ENCODE measurements at regions not wholly inside any gene's neighbourhood (a gene's known extent, or its start where the extent isn't known, plus 50 kb on each side); places are given as distances from the start of the nearest gene placed in this dataset.

DNA sequence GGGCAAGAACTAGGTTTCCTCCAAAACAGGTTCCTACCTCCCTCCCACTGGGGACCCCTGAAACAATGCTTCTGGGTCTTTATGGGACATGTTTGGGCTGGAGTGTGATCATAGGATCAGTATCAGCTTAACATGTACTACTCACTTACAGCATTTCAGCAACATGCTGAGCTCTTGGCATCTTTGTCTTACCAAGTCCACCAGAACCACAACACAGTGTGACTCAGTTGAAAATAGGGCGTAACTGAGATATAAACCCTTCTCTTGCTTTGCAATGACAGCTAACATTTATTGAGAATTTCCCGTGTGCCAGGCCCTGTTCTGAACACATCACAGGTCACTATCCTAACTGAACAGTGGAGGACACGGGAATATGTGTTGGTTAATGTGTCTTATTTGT, 218.5 kb upstream of the LNX1 start:
- no peak for DNase-seq

DNA sequence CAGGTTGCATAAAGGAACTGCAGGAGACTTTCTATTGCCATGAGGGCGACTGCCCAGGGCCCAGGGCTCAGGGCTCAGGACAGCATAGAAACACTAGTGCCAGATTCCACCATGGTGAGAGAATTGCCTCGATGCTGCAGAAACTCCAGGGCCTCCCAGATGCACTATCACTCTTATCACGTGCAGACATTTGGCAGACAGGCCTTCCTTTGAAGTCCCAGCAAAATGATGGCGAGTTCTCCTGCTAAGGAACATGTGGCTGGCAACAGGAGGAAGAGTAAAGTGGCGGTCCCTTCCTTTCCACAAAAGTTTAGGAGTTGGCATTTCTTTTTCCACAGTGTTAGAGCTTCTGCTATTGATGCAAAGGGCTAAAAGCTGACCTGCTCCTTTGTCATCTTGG, 214.0 kb upstream of the LNX1 start:
- DNase-seq = no peak

DNA sequence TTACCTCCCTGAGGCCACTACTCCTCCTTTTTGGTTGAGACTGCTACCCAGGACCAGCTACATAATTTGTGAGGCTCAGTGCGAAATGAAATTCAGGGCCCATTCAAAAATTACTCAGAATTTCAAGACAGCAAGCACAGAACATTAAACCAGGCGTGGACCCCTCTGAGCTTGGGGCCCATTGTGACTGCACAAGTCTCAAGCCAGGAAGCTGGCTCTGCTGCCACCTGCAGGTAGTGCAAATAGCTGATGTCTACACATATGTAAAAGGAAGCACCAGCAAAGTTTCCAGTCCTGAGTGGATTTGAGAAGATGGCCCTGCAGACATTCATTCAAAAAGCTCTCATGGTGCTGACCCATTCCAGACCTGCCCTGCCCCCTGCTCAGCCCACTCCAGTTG, 213.4 kb upstream of the LNX1 start:
- no peak for DNase-seq

DNA sequence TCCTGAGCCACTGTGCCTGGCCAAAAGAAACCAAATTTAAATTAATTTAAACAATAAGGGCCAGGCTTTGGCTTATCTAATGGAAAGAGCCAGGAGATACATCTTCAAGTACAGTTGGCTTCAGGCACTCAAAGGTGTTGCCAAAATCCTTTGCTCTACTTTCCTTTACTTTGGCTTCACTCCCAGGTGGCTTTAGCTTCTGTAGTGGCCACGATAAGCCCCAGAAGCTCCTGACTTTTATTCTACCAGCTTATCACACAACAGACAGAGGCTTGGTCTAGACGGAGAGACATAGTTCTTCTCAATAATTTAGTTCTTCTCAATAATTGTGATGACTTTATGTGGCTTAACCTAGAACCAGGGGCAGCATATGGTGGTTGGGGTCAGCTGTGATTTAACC, 211.2 kb upstream of the LNX1 start:
- no peak for DNase-seq

DNA sequence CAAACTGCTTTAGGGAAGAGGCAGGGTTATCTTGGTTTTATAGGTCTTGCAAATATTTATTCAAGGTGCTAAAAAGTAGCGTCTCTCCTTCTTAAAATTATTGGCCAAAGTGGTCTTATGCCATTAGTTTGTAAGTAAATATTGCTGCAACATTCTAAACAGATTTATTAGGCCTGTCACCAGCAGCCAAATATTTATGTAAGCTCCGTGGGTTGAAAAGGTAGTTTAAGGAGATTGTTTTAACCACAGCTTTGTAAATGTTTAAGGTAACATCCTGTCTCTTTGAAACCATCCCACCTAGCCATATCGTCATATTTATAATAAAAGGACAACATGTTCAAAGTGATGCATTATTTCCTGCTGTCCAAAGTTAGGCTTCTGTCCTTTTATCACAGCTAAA, 210.1 kb upstream of the LNX1 start:
- DNase-seq = no peak

DNA sequence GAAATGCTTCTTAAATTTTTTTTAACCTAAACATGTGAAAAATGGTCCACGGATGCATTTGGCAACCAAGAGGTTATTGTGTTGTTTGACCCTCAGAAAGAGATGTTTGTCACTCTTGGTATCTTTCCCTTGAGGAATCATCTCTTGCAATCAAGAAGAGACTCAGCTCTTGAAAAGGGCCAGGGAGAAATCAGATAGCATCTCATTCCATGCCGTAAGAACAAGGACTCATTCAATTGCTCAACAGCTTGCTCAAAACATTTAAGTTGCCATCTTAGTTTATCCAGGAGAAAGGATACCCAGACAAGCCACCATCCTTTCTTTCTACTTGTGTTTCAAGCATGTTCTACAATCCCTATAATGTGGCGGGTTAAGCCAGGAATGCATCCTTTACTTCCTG, 209.5 kb upstream of the LNX1 start:
- no peak for DNase-seq

DNA sequence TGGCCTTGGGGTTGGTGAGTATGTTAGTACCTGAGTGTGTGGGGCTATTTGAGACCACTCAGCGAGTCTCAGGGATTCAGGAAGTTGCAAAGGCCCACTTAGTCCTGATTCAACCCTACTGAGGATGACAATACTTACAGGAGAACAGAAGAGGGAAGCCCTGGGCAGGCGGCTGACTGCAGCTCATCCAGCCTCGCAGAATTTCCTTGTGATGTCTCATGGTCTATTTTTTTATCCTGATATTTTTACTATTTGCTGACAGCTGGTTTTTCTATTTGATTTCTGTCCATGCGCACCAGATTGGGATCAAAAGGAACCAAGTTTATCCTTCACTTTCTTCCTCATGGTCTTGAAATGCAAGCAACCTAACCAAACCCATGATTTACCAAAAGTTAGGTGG, 201.8 kb upstream of the LNX1 start:
- no peak for DNase-seq

DNA sequence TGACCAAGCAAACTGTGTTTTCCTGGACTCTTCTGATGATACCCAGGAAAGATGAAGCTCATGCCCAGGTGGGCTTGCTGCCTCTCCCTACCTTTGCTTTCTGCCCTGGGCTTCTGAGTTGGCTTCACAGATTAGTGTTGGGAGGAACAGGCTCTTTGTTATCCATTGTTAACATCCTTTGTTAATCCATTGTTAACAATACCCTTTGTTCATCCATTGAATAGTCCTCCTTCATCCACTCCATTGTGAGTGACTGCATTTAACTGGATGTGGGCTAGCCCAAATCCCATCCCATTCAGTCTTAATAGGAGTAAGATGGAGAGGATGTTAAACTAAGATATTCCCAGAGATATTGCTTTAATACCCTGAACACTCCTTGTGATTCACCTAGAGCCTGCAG, 199.0 kb upstream of the LNX1 start:
- no peak for DNase-seq

DNA sequence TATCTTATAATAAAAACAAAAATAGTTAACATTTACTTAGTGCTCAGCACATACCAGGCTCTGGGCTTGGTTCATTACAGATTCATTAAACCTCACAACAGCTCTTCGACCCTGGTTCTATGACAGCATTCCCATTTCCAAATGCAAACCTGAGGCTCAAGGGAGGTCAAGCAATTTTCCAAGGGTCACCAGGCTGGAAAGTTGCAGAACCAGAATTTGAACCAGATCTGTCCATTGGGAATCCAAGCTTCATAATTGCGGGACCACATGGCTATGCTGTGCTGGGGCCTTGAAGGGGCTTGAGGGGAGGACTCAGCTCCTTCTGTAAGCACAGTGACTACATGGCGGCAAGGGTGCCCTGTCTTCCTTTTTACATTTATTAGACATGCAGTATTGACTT, 197.3 kb upstream of the LNX1 start:
- DNase-seq = no peak

DNA sequence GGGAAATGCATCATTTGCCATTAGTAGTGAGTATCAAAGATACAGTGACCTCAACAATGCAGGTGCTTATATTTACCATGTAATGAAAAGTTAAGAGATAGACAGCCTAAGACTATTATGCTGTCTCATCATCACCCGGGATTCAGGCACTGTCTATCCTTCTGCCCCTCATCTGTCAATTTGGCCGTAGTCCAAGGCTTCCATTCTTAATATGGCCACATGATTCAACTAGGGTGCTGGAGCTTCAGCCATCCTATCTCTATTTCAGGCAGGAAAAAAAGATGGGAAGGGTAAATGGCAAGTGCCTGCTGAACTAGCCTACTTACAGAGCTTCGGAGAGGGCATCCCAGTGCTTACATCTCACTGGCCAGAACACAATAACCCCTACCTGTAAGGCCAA, 196.7 kb upstream of the LNX1 start:
- no peak for DNase-seq

DNA sequence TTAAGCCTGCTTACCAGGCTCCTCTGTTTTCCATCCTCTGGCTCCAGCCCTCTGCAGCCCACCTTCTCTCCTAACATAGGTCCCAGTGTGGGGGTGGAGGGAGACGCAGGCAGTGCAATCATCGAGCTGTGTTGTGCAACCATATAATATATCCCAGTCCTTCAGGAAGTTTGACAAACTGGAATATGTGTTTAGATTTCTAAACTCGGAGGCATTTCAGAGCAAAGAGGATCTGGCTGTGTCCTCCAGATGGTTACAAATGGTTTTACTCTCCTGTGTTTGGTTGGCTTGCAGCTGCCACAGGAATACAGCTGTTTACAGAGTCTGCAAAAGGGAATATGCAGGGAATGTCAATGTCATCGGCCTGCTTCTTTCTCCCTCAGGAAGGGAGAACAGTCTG, 195.3 kb upstream of the LNX1 start:
- DNase-seq = no peak

DNA sequence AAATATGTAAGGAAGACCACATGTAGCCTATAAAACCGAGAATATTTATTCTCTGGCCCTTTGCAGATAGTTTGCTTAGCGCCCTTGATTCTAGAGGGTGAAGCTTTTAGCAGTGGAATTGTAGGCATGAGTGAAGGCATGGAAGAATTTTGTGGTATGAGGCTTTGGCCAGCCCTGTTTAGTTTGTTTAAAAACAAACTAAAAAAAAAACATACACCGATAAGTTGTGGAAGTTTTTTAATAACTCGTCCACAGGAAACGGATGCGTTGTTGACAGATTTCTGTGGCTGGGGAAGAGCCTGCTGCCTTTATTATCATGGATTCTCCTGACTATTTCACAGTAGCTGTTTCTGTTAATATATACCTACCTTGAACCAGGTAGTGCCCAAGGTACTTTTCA, 194.7 kb upstream of the LNX1 start:
- DNase-seq = no peak

DNA sequence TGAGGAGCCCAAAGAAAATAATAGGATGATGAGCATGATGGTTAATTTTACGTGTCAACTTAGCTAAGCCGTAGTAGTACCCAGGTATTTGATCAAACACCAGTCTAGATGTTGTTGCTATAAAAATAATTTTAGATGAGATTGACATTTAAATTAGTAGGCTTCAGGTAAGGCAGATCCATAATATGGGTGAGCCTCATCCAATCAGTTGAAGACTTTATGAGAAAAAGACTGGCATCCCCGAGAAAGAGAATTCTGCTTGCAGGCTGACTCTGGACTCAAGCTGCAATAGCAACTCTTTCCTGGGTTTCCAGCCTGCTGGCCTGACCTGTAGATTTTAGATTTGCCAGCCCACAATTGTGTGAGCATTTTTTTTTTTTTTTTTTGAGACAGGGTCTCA, 192.8 kb upstream of the LNX1 start:
- no peak for DNase-seq

DNA sequence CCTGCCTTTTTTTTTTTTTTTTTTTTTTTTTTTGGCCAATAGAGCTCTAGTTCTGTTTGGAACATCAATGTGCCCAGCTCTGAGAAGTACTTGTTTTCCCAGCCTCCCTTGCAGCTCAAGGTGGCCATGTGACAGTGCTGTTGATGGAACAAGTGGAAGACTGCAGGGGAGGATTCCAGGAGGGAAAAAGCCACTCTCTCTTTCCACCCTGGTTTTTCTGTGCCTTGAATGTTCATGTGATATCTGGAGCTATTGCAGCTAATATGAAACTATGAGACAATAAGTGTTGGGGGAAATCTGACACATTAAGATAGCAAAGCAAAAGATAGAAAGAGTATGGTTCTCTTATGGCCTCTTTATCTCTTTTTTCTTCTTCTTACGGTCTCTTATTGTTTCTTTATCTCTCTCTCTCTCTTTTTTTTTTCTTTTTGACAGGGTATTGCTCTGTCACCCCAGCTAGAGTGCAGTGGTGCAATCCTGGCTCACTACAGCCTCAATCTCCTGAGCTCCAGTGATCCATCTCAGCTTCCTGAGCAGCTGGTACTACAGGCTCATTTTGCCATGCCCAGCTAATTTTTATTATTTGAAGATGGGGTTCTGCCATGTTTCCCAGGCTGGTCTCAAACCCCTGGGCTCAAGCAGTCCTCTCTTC, 192.0 kb upstream of the LNX1 start:
- DNase-seq = no peak

DNA sequence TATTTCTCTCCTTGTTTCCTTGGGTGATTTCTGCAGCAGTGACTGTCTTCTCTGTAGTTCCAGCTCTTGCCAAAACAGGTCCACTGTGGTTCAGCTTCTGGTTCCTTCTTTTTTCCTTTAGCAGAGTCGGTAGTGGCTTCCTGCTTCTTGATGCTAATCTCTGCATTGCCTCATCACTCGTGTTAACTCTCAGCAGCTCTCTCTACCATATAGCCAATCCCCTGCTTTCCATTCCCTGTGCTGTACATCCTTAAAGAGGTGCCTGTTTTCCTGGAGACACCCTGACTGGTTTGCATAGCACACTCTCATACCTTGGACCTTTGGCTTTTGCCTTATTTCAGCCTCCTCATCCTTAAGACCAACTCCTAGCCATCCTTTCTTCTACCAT, 191.2 kb upstream of the LNX1 start:
- no peak for DNase-seq

DNA sequence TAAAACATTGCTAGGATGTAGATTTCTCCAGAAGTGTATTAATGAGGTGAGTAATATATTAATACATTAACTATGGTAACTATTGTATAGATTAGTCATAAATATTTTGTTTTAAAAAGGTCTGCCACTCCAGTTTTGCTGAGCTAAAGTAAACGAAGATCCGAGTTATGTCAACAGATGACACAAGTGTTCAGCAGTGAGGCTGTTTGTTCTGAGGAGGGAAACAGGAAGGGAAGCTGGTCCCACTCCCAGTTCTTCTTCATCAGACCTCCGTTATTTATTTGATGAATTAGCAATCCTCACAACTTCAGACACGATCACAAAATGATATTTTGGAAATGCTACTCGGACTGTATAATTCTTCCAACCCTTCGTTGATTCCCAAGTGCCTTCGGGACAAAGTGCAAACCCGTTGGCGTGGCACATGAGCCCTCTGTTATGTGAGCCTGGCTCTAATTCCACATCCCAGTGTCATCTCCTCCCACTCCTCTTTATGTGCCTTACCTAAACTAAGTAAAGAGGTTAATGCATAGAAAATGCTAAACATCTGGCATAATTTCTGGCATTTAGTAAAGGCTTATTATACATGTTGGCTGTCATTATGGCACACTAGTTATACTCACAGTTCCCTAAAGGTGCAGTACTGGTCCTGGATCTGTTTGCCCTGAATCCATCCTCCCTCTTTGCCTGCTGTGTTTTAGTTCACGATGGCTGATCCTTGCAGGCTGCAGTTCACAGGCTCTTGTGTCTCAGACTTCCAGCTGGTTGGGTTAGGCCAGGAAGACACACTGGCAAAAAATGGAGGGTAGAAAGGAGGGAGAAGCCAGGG, 190.6 kb upstream of the LNX1 start:
- no peak for DNase-seq

DNA sequence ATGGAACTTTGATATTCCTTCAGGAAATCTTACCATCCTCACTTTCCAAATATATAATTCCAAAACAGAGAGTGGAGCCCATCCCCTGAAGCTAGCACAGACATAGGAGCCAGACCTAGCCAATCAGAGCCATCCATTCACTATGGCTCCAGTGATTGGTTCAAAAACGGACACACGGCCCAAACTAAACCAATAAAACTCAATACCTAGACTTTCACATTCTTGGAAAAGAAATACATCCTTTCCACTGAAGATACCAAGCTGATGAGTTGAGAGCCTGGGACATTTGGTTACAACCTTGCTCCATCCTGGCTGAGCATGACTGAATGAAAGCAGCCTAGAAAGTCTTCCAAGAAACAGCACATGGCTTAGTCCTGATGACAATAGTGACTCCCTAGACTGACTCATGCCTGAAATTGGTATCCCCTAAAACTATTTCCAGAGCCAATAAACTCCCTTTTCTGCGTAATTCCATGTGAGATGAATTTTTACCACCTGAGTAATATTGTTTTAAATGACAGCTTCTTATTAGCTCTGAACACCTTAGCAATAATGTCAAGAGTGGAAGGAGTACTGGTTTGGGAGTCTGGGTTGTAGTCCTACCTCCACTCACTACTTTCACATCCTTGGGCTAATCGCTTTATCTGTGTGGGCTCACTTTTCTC, 189.6 kb upstream of the LNX1 start:
- no peak for DNase-seq

DNA sequence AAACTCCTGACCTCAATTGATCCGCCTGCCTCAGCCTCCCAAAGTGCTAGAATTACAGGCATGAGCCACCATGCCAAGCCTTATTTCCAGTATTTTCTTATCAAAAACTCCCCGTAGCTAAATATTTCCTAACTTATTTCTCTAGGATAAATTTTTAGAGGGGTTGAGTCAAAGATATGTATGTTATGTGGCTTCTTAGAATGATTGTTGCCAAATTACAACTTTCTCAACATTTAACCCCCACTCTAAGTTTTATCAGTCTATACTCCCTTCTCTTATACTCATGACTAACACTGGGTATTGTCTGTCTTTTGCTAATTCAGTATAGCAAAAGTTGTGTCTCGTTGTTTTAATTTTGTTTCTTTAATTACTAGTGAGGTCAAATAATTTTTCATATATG, 187.7 kb upstream of the LNX1 start:
- DNase-seq = no peak

DNA sequence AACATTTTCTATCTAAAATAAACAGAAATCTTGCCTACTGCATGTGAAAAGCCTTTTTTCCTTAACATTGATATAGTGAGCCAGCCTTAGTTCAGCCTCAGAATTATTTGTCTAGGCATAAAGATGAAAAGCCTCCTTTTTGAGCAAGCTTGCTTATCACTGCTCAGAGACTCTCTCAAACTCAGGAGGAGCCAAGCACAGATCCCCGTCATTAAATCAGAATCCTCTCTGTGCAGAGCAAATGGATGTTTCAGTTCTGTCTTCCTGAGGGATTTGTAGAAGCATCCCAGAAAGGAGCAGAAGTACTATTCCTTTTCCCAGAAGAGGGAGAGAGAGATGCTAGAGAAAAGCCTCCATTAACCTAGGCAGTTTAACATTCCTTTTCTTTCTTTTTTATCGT, 186.9 kb upstream of the LNX1 start:
- no peak for DNase-seq

DNA sequence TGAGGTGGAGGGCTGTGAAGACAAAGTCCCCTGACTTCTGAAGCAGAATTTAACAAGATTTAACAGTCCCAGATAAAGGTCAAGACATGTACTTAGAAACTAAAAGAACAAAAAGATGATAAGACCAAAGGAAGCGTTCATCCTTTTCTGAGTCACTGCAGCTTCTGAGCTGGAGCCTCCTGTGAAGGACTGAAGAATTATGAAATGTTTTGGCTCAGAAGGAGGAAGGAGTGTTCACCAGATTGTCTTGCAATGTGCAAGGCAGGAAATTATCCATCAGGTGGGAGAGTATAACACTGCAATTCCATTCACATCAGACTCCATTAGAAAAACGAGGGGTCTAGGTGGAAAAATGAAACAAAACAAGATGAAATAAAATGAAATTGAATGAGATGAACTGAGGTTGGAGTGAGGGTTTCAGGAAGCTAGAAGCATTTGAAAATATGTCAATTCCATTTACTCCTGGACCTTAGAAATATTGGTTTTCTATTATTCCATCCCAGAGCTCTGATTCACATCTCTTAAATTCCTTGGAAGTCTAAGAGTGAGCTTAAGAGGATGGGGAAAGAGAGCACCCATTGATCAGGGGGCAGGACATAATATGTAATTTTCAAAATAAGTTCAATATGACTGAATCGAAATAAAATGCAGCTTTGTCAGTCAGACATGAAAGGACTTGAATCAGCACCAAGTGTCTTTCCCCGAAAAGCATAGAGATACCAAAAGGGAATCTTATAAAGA, 186.1 kb upstream of the LNX1 start:
- DNase-seq = no peak

DNA sequence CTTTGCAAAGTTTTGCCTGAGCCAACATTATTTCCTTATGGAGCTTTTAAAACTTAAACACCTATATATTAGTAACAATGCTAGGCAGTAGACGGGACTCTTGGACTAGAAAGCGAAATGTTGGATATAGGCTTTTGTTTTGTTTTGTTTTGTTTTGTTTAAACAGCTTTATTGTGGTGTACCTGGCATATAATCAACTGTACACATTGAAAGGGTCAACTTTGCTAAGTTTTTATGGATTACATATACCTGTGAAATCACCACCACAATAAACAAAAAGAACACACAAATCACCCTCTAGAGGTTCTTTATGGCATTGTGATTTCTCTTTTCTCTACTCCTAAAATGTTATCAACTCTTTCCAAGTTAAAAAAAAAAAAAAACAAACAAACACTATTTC, 184.9 kb upstream of the LNX1 start:
- no peak for DNase-seq

DNA sequence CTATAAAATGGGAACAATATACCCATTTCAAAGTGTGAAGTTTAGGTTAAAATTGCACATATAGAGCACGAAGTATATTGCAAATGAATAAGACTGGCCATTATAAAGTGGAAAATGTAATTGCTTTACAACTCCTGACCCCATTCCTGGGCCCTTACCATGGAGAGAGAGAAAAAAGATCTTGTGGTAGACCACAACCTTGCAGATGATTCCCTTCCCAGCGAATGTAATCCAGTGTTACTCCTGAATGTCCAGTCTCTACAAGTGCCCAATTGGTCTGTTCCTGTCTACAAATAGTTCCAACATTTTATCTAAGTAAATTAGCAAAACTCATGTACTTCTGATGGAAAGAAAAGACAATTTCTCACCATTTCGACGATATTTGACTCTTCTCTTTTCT, 184.1 kb upstream of the LNX1 start:
- DNase-seq = no peak

DNA sequence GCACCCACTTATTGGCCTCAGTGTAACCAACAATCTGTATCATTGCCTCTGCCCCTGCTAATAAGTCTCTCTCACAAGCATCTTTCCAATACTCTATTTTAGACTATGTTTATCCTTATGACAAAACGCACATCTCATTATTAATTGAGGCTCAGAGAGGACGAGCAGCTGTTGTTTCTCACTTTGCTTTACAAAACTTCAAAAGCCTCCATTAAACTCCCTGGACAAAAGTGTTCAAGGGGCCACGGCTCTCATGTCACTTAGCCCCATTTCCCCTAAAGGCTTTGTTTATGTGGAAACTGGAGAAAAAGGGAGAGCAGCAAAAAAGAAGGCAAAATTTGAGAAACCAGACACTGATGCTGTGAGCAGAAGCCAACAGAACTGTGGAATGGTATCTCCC, 180.0 kb upstream of the LNX1 start:
- no peak for DNase-seq

DNA sequence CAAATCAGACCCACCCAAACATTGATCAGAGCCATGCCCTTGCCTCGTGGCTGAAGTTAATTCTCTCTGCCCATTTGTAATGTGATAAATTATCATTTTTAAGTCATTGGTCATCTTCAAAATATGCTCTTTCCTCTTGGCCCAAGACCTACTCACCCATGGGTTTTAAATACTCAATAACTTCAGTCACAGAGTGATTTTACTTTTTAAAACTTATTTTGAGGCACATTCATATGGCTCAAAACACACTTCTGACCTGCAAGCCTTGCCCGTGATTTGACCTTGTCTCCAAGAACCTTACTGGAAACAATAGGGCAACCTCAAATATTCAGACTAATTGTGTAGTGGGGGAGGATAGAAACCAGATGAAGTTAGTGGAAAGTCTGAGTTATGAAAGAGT, 176.2 kb upstream of the LNX1 start:
- DNase-seq = no peak

All from SIG-M5 (cell line).